Adrenal gland (tissue), 9 donors: ENCODE measurements at regions not wholly inside any gene's neighbourhood (a gene's known extent, or its start where the extent isn't known, plus 50 kb on each side); places are given as distances from the start of the nearest gene placed in this dataset.
"Not testable (repeated sequence)": the region's sequence is repeated elsewhere in the genome, so short reads cannot be mapped to it uniquely, and the experiment has no call there.

Experiments used
- DNase-seq, 7 donors: peaks; one replicate each; pipeline ENCODE4 v3.0.0-alpha.2; 2019 to 2020
- H3K27ac ChIP-seq, 5 donors: fragments of 200-600 bp; sonication (generic) in 4 of 5; 1 replicate in 3 of 5; 2 replicates in 2 of 5; pipeline versions ENCODE4 v1.5.1 to v1.8.0; 2016 to 2020; ENCODE audit warnings: mild to moderate bottlenecking in 1 of 5
- H3K27me3 ChIP-seq: fragments of 200-600 bp; 2 replicates; pipeline ENCODE4 v1.8.0; 2021
- H3K36me3 ChIP-seq, 2 donors: fragments of 200-600 bp; replicated peaks in 1 of 2; 1 replicate in 1 of 2; 2 replicates in 1 of 2; pipeline versions ENCODE4 v1.5.1 to v1.8.0; 2018 to 2022
- H3K4me1 ChIP-seq, 2 donors: fragments of 200-600 bp; replicated peaks in 1 of 2; 1 replicate in 1 of 2; 2 replicates in 1 of 2; pipeline versions ENCODE4 v1.5.1 to v1.8.0; 2018 to 2021
- H3K4me3 ChIP-seq, 4 donors: fragments of 200-600 bp; sonication (generic) in 3 of 4; one replicate each; pipeline ENCODE4 v1.5.1; 2016 to 2018
- H3K9me3 ChIP-seq, 3 donors: fragments of 200-600 bp; sonication (generic) in 1 of 3; replicated peaks in 1 of 3; 1 replicate in 2 of 3; 2 replicates in 1 of 3; pipeline versions ENCODE4 v1.5.1 to v1.8.0; 2016 to 2021
- CTCF ChIP-seq, 6 experiments: fragments of 450-650 bp in 4 of 6; fragments of 200-600 bp in 2 of 6; sonication (generic) in 1 of 6; IDR thresholded peaks; 1 replicate in 5 of 6; 2 replicates in 1 of 6; pipeline versions ENCODE4 v1.5.1 to v1.8.0; 2016 to 2021; ENCODE audit warnings: antibody characterized with exemption in 6 of 6, mild to moderate bottlenecking in 2 of 6, moderate library complexity in 1 of 6
- POLR2A ChIP-seq, 2 donors: fragments of 450-650 bp; IDR thresholded peaks; one replicate each; pipeline ENCODE4 v1.6.1; 2017; ENCODE audit warnings: antibody characterized with exemption in 2 of 2, mild to moderate bottlenecking in 2 of 2, moderate library complexity in 1 of 2
- WGBS, 4 donors: extraction: QIAGEN DNeasy Blood & Tissue Kit in 2 of 4; methylation state at CpG; one replicate each; pipeline versions ENCODE4 v1.1.5 to v1.1.7; 2013 to 2017; 5-methylcytosine and 5-hydroxymethylcytosine counted together
- intact Hi-C, 2 donors: fragments of 100-400 bp; cut with DNase I; formaldehyde crosslinking; loops; one replicate each; pipeline versions ENCODE4 v1.14.1 to v1.15.0; 2022 to 2023
- donor health status: healthy with polysubstance abuse.
- donor health status: Bipolar disorder and iron deficiency.
- donor health status: DM: yes; HTN: yes; CAD: no.
- donor health status: DM: no; HTN: no; CAD: no.
- donor health status: DM: no; HTN: no; CAD: no.

DNA sequence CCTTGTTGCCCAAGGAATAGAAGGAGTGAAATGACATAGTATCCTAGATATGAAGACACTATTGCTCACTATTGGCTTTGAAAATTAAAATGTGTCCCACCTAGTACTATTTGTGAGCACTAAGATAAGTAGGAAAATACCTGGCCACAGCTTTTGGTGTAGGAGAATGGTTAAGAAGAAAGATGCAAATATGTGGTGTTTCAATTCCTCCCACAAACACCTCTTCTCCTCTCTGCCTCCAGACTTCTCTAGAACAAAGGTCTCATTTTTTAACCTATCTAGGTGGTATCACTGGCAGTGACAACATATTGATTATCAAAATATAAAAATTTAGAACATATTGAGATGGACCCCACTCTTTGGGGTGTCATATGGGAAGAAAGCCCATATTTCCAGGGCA lies 929.9 kb upstream of the FANCL start:
- DNase-seq = no peak
- TF ChIP-seq POLR2A (IDR thresholded peaks at IDR 0.05) = no peak
- TF ChIP-seq CTCF (IDR thresholded peaks at IDR 0.05) = no peak

GRCh38 chr2:59168766-59169165 lies 927.6 kb upstream of the FANCL start:
- no peaks in the 10 kb centered on the region for H3K36me3 ChIP-seq
- H3K4me3 ChIP-seq = no peak overlapping the region
- no peaks in the 10 kb centered on the region for H3K27me3 ChIP-seq
- TF ChIP-seq CTCF (IDR thresholded peaks at IDR 0.05) (no peak), POLR2A (IDR thresholded peaks at IDR 0.05) (no peak)
- DNase-seq = no peak
- no peak overlapping the region for H3K27ac ChIP-seq
- H3K9me3 ChIP-seq = no peaks in the 10 kb centered on the region
- intact Hi-C loops = no loop called here
- 87 to 97% (median 93%) methylated on average over 4 of the region's 4 CpGs for WGBS, 4 donors
- H3K4me1 ChIP-seq = no peaks in the 10 kb centered on the region

More for the DNA sequence above, 929.9 kb upstream of the FANCL start:
- no peaks in the 10 kb centered on the region for H3K27me3 ChIP-seq
- no peak overlapping the region for H3K27ac ChIP-seq
- H3K36me3 ChIP-seq = no peaks in the 10 kb centered on the region
- H3K4me1 ChIP-seq = no peaks in the 10 kb centered on the region
- no peak overlapping the region for H3K4me3 ChIP-seq
- intact Hi-C loops = no loop called here
- no peaks in the 10 kb centered on the region for H3K9me3 ChIP-seq

GRCh38 chr2:59167514-59167913 lies 926.4 kb upstream of the FANCL start:
- Histone ChIP-seq H3K27me3 (no peaks in the 10 kb centered on the region), H3K4me3 (no peak overlapping the region), H3K9me3 (no peaks in the 10 kb centered on the region), H3K4me1 (no peaks in the 10 kb centered on the region), H3K36me3 (no peaks in the 10 kb centered on the region), H3K27ac (no peak overlapping the region)
- intact Hi-C loops = no loop called here
- DNase-seq = no peak
- WGBS, 4 donors = 80 to 92% (median 86%) methylated on average over 2 of the region's 2 CpGs
- no peak for TF ChIP-seq POLR2A (IDR thresholded peaks at IDR 0.05)
- TF ChIP-seq CTCF (IDR thresholded peaks at IDR 0.05) = no peak

- DNase-seq, H3K9me3 ChIP-seq, H3K4me1 ChIP-seq, H3K36me3 ChIP-seq, H3K27me3 ChIP-seq, H3K4me3 ChIP-seq, H3K27ac ChIP-seq, intact Hi-C loops: not testable (repeated sequence)
- WGBS, 4 donors = 66 to 73% (median 72%) methylated on average over 1 of the region's 1 CpG
Observed at GRCh38 chr2:59157908-59158307, 916.8 kb upstream of the FANCL start.

DNA sequence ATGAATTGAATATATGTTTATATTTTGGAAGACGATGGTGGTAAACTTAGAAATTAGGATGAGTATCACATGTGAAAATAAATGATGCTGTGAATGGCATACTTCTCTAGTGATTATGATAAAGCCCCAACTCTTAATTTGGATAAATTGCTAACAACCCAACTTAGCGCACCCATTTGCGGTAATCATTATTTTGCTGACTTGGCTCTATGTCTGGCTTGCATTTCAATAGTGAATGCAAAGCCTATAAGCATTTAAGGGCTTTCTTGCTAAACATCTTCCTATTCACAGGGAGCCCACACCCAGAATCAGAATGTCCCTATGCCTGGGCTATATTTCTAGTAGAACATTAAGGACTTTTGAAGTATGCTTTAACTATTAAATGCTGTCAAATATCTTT lies 910.7 kb upstream of the FANCL start:
- Histone ChIP-seq H3K9me3 (no peaks in the 10 kb centered on the region), H3K27me3 (no peaks in the 10 kb centered on the region), H3K4me1 (no peaks in the 10 kb centered on the region), H3K36me3 (no peaks in the 10 kb centered on the region), H3K4me3 (no peak overlapping the region), H3K27ac (no peak overlapping the region)
- TF ChIP-seq POLR2A (IDR thresholded peaks at IDR 0.05) = no peak
- 93 to 98% (median 97%) methylated on average over 3 of the region's 3 CpGs for WGBS, 4 donors
- DNase-seq = no peak
- intact Hi-C loops = no loop called here
